Heart right ventricle (tissue), 16 donors: ENCODE measurements at regions not wholly inside any gene's neighbourhood (a gene's known extent, or its start where the extent isn't known, plus 50 kb on each side); places are given as distances from the start of the nearest gene placed in this dataset.
A peak's percentile ranks its signal among the peaks of the same experiment; 100 is the strongest.

Experiments
- ATAC-seq, 8 donors: fragments of 200-7000 bp; cut with Tn5 transposase; one replicate each; pipeline ENCODE4 v1.9.1; 2020; ENCODE audit warnings: mild to moderate bottlenecking in 8 of 8, moderate library complexity in 8 of 8, moderate number of reproducible peaks in 1 of 8
- DNase-seq, 2 donors: peaks; one replicate each; pipeline ENCODE4 v3.0.0-alpha.2; 2020
- H3K27ac ChIP-seq, 10 donors: fragments of 200-600 bp; sonication (generic) in 2 of 10; one replicate each; pipeline versions ENCODE4 v1.5.0 to v1.8.0; 2020 to 2022; ENCODE audit warnings: mild to moderate bottlenecking in 3 of 10
- H3K27me3 ChIP-seq, 7 donors: fragments of 200-600 bp; one replicate each; pipeline ENCODE4 v1.8.0; 2021 to 2022; ENCODE audit warnings: mild to moderate bottlenecking in 2 of 7
- H3K36me3 ChIP-seq, 9 donors: fragments of 200-600 bp; sonication (generic) in 1 of 9; one replicate each; pipeline versions ENCODE4 v1.5.0 to v1.8.0; 2020 to 2022; ENCODE audit warnings: mild to moderate bottlenecking in 2 of 9
- H3K4me1 ChIP-seq, 9 donors: fragments of 200-600 bp; sonication (generic) in 1 of 9; one replicate each; pipeline versions ENCODE4 v1.5.0 to v1.8.0; 2020 to 2022; ENCODE audit warnings: mild to moderate bottlenecking in 4 of 9
- H3K4me3 ChIP-seq, 10 donors: fragments of 200-600 bp; sonication (generic) in 2 of 10; one replicate each; pipeline versions ENCODE4 v1.5.0 to v1.8.0; 2020 to 2022; ENCODE audit warnings: mild to moderate bottlenecking in 7 of 10, moderate library complexity in 2 of 10
- H3K9me3 ChIP-seq, 11 donors: fragments of 200-600 bp in 10 of 11; sonication (generic) in 2 of 11; one replicate each; pipeline versions ENCODE4 v1.5.0 to v1.8.0; 2013 to 2022; ENCODE audit warnings: mild to moderate bottlenecking in 2 of 11, control low read depth in 1 of 11, moderate library complexity in 1 of 11
- WGBS, 2 donors: extraction: QIAGEN DNeasy Blood & Tissue Kit; methylation state at CpG; one replicate each; pipeline ENCODE4 v1.1.7; 2013; ENCODE audit warnings: inconsistent platforms in 1 of 2; 5-methylcytosine and 5-hydroxymethylcytosine counted together
- intact Hi-C, 10 donors: fragments of 100-400 bp; cut with DNase I; formaldehyde crosslinking; loops; one replicate each; pipeline versions ENCODE4 v1.11.1 to v1.14.2; 2022
- TF ChIP-seq, protein P1 (sequence below), 9 donors: fragments of 200-600 bp; sonication (generic) in 2 of 9; IDR thresholded peaks; one replicate each; pipeline versions ENCODE4 v1.5.0 to v1.8.0; 2021 to 2022; ENCODE audit warnings: antibody characterized with exemption in 9 of 9, mild to moderate bottlenecking in 5 of 9, moderate library complexity in 1 of 9
- donor health status: Arrhythmogenic right ventricular cardiomyopathy.
- donor health status: ischemic (EF 13 %, LVEDD 7.1; RV severe dilation, severe dysfunction).
- donor health status: healthy with polysubstance abuse.
- donor health status: DM: no; HTN: yes; CAD: no.
- donor health status: DM: no; HTN: no; CAD: no.
- donor health status: ischemic (EF 25% LVEDD 6.9; RV normal size, moderate dysfunction).
- donor health status: ischemic (EF 25% LVEDD 5.7; RV mildly dilated, moderate dysfunction).
- donor health status: healthy.
- donor health status: DM: yes; HTN: yes; CAD: no.
- donor health status: Ischemic cardiomyopathy.
- donor health status: ischemic (EF 35%, LVEDD 5.7; RV mildly dilated, moderate dysfunction).
- donor health status: nonischemic (EF 11% LVEDD 7.7; RV severe dilation, severe dysfunction).
- donor health status: DM: yes; HTN: yes; CAD: no.
- donor health status: PGD.
- donor health status: ischemic (EF 29% LVEDD 5.4; RV normal size, mild dysfunction).
- donor health status: nonischemic (EF 23%, LVEDD 6.1; RV moderate dilation, normal function).

DNA sequence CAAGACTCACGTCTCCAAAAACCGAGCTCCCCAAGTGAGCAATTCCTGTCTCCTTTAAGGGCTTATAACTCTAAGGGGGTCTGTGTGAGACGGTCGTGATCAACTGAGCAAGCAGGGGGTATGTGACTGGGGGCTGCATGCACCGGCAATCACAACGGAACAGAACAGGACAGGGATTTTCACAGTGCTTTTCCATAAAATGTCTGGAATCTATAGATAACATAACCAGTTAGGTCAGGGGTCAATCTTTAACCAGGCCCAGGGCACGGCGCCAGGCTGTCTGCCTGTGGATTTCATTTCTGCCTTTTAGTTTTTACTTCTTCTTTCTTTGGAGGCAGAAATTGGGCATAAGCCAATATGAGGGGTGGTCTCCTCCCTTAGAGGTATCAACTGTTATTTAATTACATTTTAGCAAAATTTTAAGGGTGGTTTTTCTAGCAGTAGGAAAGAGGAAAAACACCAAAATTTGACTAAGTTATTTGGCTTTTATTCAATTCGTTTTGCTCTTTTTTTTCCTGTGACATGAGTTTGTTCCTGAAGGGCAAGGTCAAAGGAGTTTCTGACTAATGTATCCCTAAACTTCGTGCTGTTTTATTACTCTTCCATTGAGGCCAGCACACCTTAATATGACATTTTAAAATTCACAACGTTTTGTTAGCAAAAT lies 121.4 kb upstream of the SEC61G start:
- no peak overlapping the region for H3K27ac ChIP-seq
- WGBS, 2 donors: 77 to 80% methylated on average over 11 of the region's 11 CpGs
- TF ChIP-seq, protein P1, sequence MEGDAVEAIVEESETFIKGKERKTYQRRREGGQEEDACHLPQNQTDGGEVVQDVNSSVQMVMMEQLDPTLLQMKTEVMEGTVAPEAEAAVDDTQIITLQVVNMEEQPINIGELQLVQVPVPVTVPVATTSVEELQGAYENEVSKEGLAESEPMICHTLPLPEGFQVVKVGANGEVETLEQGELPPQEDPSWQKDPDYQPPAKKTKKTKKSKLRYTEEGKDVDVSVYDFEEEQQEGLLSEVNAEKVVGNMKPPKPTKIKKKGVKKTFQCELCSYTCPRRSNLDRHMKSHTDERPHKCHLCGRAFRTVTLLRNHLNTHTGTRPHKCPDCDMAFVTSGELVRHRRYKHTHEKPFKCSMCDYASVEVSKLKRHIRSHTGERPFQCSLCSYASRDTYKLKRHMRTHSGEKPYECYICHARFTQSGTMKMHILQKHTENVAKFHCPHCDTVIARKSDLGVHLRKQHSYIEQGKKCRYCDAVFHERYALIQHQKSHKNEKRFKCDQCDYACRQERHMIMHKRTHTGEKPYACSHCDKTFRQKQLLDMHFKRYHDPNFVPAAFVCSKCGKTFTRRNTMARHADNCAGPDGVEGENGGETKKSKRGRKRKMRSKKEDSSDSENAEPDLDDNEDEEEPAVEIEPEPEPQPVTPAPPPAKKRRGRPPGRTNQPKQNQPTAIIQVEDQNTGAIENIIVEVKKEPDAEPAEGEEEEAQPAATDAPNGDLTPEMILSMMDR (IDR thresholded peaks at IDR 0.05): no peak
- ATAC-seq (no peak), DNase-seq (no peak)
- H3K4me3 ChIP-seq: no peak overlapping the region
- intact Hi-C loops: no loop called here
- H3K9me3 ChIP-seq: no peaks in the 10 kb centered on the region
- H3K27me3 ChIP-seq: no peaks in the 10 kb centered on the region
- no peaks in the 10 kb centered on the region for H3K4me1 ChIP-seq
- H3K36me3 ChIP-seq: no peaks in the 10 kb centered on the region

DNA sequence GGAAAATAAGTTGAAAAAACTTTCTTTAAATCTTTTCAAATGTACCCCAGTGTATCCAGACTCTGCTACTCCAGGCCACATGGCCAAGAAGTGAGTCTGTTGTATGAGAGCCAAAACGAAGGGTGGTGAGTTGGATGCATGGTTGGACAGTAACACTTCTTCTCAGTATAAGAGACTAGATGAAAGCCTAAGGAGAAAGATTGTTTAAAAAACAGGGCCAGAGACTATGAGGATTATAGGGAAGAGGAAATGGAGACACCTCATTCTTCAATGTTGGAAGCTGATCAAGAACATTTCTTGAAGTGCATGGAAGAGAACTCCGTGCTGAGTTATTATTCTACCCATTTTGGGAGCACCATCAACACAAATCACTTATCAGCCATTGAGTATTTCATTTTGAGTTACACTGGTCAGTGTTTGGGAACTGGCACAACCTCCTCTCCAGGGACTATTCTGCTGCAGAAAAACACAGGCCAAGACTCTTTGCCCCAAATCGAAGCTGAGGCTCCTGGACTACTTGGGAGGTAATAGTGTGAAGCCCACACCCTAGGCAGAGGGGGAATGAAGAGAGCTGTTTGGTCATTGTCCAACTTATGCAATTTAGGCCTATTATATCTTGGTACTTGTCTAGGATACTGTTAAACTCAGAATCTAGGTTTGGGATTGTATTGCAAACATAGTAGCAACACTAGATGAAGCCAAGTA lies 123.0 kb upstream of the SEC61G start:
- Histone ChIP-seq H3K27ac (no peak overlapping the region), H3K4me3 (no peak overlapping the region), H3K27me3 (peaks cover 0 to 4% (median 0%) of the 10 kb centered on the region in 7 donors), H3K36me3 (no peaks in the 10 kb centered on the region), H3K9me3 (no peaks in the 10 kb centered on the region), H3K4me1 (no peaks in the 10 kb centered on the region)
- DNase-seq: no peak
- TF ChIP-seq, protein P1 (IDR thresholded peaks at IDR 0.05): no peak
- ATAC-seq: peak in 1 of 8 donors; percentile 34
- 77 to 80% methylated on average over 3 of the region's 3 CpGs for WGBS, 2 donors
- intact Hi-C loops: no loop called here

DNA sequence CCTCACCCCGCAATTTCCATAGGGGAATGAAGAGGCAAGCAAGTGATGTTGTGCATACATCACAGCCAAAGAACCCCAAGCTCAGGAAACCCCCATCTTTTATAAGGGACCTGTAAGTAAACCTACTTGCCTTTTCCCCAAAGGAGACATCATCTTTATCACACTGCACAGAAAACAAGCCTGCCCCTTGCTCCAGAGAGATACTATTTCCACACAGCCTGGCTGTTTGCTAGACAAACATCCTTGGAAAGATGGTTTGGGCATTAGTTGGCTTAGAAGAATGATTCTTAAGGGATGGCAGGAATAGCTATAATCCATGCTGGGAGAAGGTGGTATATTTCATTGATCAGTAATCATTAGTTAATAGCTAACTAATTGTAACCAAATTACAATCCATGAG lies 123.7 kb upstream of the SEC61G start:
- Histone ChIP-seq H3K36me3 (no peaks in the 10 kb centered on the region), H3K4me3 (no peak overlapping the region), H3K27me3 (peaks cover 0 to 4% (median 0%) of the 10 kb centered on the region in 7 donors), H3K27ac (no peak overlapping the region), H3K4me1 (no peaks in the 10 kb centered on the region), H3K9me3 (no peaks in the 10 kb centered on the region)
- TF ChIP-seq, protein P1 (IDR thresholded peaks at IDR 0.05): no peak
- intact Hi-C loops: no loop called here
- no peak for ATAC-seq
- 79 to 100% methylated on average over 1 of the region's 1 CpG for WGBS, 2 donors
- no peak for DNase-seq

DNA sequence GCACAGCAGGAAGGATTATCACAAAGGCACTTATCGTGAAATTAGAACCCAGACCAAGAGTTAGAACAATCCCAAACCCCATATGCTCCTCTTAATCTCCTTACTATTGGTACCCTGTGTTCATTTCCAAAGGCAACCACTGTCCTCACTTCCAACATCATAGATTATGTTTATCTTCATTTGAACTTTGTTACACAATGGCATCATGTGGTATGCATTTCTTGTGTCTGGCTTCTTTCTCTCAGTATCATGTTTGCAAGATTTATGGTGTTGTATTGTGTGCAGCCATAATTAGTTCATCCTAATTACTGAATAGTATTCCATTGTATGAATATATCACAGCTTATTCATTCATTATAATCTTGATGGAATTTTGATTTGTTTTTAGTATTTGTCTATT lies 124.6 kb upstream of the SEC61G start:
- ATAC-seq (no peak), DNase-seq (no peak)
- Histone ChIP-seq H3K36me3 (no peaks in the 10 kb centered on the region), H3K27me3 (peaks cover 0 to 10% (median 7%) of the 10 kb centered on the region in 7 donors), H3K9me3 (no peaks in the 10 kb centered on the region), H3K4me3 (no peak overlapping the region), H3K4me1 (peaks cover 0 to 6% (median 0%) of the 10 kb centered on the region in 9 donors), H3K27ac (no peak overlapping the region)
- intact Hi-C loops: no loop called here
- WGBS, 2 donors: 84 to 94% methylated on average over 1 of the region's 1 CpG
- TF ChIP-seq, protein P1 (IDR thresholded peaks at IDR 0.05): no peak
